Lower lobe of right lung (tissue), 2 donors: ENCODE measurements at regions not wholly inside any gene's neighbourhood (a gene's known extent, or its start where the extent isn't known, plus 50 kb on each side); places are given as distances from the start of the nearest gene placed in this dataset.

ENCODE experiments used
- ATAC-seq, 2 donors: fragments of 200-7000 bp; cut with Tn5 transposase; one replicate each; pipeline ENCODE4 v1.9.1; 2020 to 2022; ENCODE audit warnings: mild to moderate bottlenecking in 2 of 2, moderate library complexity in 2 of 2
- DNase-seq: peaks from one replicate; pipeline ENCODE4 v3.0.0-alpha.2; 2020
- H3K27ac ChIP-seq: fragments of 200-600 bp; one replicate; pipeline ENCODE4 v1.8.0; 2022
- H3K27me3 ChIP-seq: fragments of 200-600 bp; one replicate; pipeline ENCODE4 v1.8.0; 2022; ENCODE audit warnings: low read depth
- H3K36me3 ChIP-seq: fragments of 200-600 bp; one replicate; pipeline ENCODE4 v1.8.0; 2022; ENCODE audit warnings: mild to moderate bottlenecking
- H3K4me1 ChIP-seq: fragments of 200-600 bp; one replicate; pipeline ENCODE4 v1.8.0; 2022
- H3K4me3 ChIP-seq: fragments of 200-600 bp; one replicate; pipeline ENCODE4 v1.8.0; 2022; ENCODE audit warnings: mild to moderate bottlenecking
- H3K9me3 ChIP-seq: fragments of 200-600 bp; one replicate; pipeline ENCODE4 v1.8.0; 2022
- CTCF ChIP-seq: fragments of 200-600 bp; IDR thresholded peaks from one replicate; pipeline ENCODE4 v1.8.0; 2022; ENCODE audit warnings: antibody characterized with exemption, mild to moderate bottlenecking
- intact Hi-C: fragments of 100-400 bp; cut with DNase I; formaldehyde crosslinking; loops from one replicate; pipeline ENCODE4 v1.11.0; 2022
- donor health status: DM: no; HTN: yes; CAD: no; lungs with severe emphysema.

DNA sequence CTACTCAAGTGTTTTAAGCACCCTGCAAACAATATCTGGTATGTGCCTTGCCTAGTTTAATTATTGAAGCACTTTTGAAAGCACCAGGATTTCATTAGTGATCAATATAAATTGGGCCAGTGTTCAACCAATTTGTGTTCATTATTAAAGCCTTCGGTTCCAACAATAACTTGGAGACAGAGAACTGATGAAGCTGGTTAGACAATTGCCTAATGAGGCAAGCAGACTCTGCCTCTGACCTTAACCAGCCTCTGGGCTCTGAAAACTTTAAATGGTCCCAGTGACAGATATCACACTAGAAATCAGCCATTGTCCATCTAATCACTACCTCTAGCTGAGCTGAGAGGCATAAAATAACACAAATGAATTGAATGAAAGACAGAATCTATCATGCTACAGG lies 139.9 kb upstream of the CNTN6 start:
- Histone ChIP-seq H3K27me3 (no peaks in the 10 kb centered on the region), H3K9me3 (no peaks in the 10 kb centered on the region), H3K27ac (no peak overlapping the region), H3K4me3 (no peak overlapping the region), H3K4me1 (no peaks in the 10 kb centered on the region), H3K36me3 (no peaks in the 10 kb centered on the region)
- intact Hi-C loops: no loop called here
- DNase-seq: no peak
- no peak for ATAC-seq
- no peak for TF ChIP-seq CTCF

DNA sequence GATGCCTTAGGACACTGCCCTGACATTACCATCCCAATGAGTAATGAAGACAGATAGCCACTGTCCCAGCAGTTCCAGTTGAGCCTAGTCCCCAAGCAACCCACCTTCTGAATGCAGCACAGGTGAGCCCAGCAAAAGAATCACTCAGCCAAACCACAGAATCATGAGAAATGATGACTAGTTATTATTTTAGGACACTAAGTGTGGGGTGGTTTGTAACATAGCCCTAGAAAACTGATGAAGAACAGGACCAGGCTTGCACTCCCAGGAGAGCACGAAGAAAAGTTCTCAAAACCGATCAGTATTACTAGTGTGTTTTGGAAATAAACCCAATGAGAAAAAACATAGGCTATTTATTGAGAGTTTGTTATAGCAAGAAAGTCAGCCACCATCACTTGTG lies 129.6 kb upstream of the CNTN6 start:
- no peak overlapping the region for H3K4me3 ChIP-seq
- no peak for TF ChIP-seq CTCF
- no peaks in the 10 kb centered on the region for H3K27me3 ChIP-seq
- no peaks in the 10 kb centered on the region for H3K9me3 ChIP-seq
- H3K36me3 ChIP-seq: no peaks in the 10 kb centered on the region
- no peak overlapping the region for H3K27ac ChIP-seq
- intact Hi-C loops: no loop called here
- no peak for ATAC-seq
- DNase-seq: no peak
- H3K4me1 ChIP-seq: no peaks in the 10 kb centered on the region

GRCh38 chr3:963755-964154 lies 129.1 kb upstream of the CNTN6 start:
- Histone ChIP-seq H3K4me3 (no peak overlapping the region), H3K27ac (no peak overlapping the region), H3K36me3 (no peaks in the 10 kb centered on the region), H3K27me3 (no peaks in the 10 kb centered on the region), H3K9me3 (no peaks in the 10 kb centered on the region), H3K4me1 (no peaks in the 10 kb centered on the region)
- DNase-seq (no peak), ATAC-seq (no peak)
- intact Hi-C loops: no loop called here
- no peak for TF ChIP-seq CTCF

GRCh38 chr3:965826-966225 lies 127.0 kb upstream of the CNTN6 start:
- Histone ChIP-seq H3K27ac (no peak overlapping the region), H3K36me3 (no peaks in the 10 kb centered on the region), H3K9me3 (no peaks in the 10 kb centered on the region), H3K4me3 (no peak overlapping the region), H3K27me3 (no peaks in the 10 kb centered on the region), H3K4me1 (no peaks in the 10 kb centered on the region)
- ATAC-seq: no peak
- TF ChIP-seq CTCF: no peak
- intact Hi-C loops: no loop called here
- DNase-seq: no peak

- ATAC-seq (no peak), DNase-seq (no peak)
- Histone ChIP-seq H3K27me3 (no peaks in the 10 kb centered on the region), H3K27ac (no peak overlapping the region), H3K4me1 (no peaks in the 10 kb centered on the region), H3K9me3 (no peaks in the 10 kb centered on the region), H3K4me3 (no peak overlapping the region), H3K36me3 (no peaks in the 10 kb centered on the region)
- intact Hi-C loops: no loop called here
- no peak for TF ChIP-seq CTCF
Observed at GRCh38 chr3:966341-966740, 126.5 kb upstream of the CNTN6 start.

GRCh38 chr3:973340-973739 lies 119.5 kb upstream of the CNTN6 start:
- Histone ChIP-seq H3K4me1 (no peaks in the 10 kb centered on the region), H3K27ac (no peak overlapping the region), H3K4me3 (no peak overlapping the region), H3K9me3 (peaks cover 4% of the 10 kb centered on the region), H3K27me3 (no peaks in the 10 kb centered on the region), H3K36me3 (no peaks in the 10 kb centered on the region)
- TF ChIP-seq CTCF: no peak
- DNase-seq (no peak), ATAC-seq (no peak)
- intact Hi-C loops: no loop called here
